GM10248 (cell line): ENCODE measurements at regions not wholly inside any gene's neighbourhood (a gene's known extent, or its start where the extent isn't known, plus 50 kb on each side); places are given as distances from the start of the nearest gene placed in this dataset.

Experiments used
- CTCF ChIA-PET: fragments of 300-600 bp; sonication (Branson Sonifier 250); formaldehyde crosslinking; extraction: SDS; loops from one replicate; lab custom pipeline; 2021; ENCODE audit warnings: antibody characterized with exemption; lab: Yijun Ruan, JAX
- POLR2A ChIA-PET: fragments of 350-650 bp; sonication (Branson Sonifier 250); formaldehyde crosslinking; extraction: SDS; loops from one replicate; lab custom pipeline; 2020; ENCODE audit warnings: antibody characterized with exemption; lab: Yijun Ruan, JAX
- DNase-seq: peaks from one replicate; pipeline ENCODE4 v3.0.0; 2012; ENCODE audit errors: extremely low spot score
- TF ChIP-seq, protein P1 (sequence below): IDR thresholded peaks from 2 replicates; pipeline ENCODE4 v1.5.1; 2012; ENCODE audit warnings: mild to moderate bottlenecking, low read depth; ENCODE audit errors: extremely low read depth, missing control alignments, control extremely low read depth

DNA sequence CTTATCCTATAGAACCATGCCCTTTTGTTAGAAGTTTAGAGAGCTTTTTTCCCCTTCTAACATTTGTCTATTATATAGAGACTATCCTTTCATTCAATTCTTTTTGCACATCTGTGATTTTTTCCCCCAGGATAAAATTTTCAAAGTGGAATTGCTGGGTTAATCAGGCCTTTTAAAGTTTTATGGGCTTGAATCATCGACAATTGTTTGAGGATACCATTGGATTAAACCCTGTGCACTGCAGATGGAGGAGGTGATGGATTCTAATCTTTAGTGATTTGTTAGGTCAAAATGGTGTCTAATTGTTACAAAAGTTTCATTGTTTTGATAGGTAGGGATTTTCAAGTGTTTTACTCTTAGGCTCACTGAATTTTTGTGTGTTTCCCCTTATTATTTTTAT is 463.7 kb upstream of the CFAP20DC start:
- CTCF ChIA-PET, result no interaction called here
- no peak for DNase-seq
- TF ChIP-seq, protein P1, sequence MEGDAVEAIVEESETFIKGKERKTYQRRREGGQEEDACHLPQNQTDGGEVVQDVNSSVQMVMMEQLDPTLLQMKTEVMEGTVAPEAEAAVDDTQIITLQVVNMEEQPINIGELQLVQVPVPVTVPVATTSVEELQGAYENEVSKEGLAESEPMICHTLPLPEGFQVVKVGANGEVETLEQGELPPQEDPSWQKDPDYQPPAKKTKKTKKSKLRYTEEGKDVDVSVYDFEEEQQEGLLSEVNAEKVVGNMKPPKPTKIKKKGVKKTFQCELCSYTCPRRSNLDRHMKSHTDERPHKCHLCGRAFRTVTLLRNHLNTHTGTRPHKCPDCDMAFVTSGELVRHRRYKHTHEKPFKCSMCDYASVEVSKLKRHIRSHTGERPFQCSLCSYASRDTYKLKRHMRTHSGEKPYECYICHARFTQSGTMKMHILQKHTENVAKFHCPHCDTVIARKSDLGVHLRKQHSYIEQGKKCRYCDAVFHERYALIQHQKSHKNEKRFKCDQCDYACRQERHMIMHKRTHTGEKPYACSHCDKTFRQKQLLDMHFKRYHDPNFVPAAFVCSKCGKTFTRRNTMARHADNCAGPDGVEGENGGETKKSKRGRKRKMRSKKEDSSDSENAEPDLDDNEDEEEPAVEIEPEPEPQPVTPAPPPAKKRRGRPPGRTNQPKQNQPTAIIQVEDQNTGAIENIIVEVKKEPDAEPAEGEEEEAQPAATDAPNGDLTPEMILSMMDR, result no peak
- POLR2A ChIA-PET, result no interaction called here

GRCh38 chr3:59512066-59512465 is 462.2 kb upstream of the CFAP20DC start:
- ChIA-PET POLR2A (no interaction called here), CTCF (interaction anchor here (1.3 to 1.4 kb wide), 2 partner anchors 10 to 18 kb away, joined by 3 to 4 read pairs; no protein-coding TSS in a partner anchor)
- no peak for DNase-seq
- TF ChIP-seq, protein P1, result no peak

- TF ChIP-seq, protein P1, result no peak
- DNase-seq, result no peak
- ChIA-PET CTCF (interaction anchor here (1.1 to 1.4 kb wide), 3 partner anchors 16 to 298 kb away, joined by 3 to 4 read pairs (median 3); no protein-coding TSS in a partner anchor), POLR2A (no interaction called here)
These were observed 460.8 kb upstream of the CFAP20DC start for GRCh38 chr3:59510576-59510975.

- ChIA-PET CTCF (no interaction called here), POLR2A (no interaction called here)
- DNase-seq, result no peak
- TF ChIP-seq, protein P1, result no peak
These were observed 458.4 kb upstream of the CFAP20DC start for GRCh38 chr3:59508273-59508672.

GRCh38 chr3:59506191-59506590 is 456.4 kb upstream of the CFAP20DC start:
- CTCF ChIA-PET, result no interaction called here
- POLR2A ChIA-PET, result no interaction called here
- TF ChIP-seq, protein P1, result no peak
- DNase-seq, result no peak

DNA sequence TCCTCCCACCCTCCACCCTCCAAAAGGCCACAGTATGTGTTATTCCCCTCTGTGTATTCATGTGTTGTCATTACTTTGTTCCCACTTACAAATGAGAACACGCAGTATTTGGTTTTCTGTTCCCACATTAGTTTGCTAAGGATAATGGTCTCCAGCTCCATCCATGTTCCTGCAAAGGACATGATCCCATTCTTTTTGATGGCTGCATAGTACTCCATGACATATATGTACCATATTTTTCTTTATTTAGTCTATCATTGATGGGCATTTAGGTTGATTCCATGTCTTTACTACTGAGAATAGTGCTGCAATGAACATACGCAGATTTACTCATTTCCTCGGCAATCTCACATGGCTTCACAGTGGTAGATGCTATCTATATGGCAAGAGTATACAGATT is 453.6 kb upstream of the CFAP20DC start:
- TF ChIP-seq, protein P1, result no peak
- ChIA-PET CTCF (interaction anchor here (1.4 kb wide), 1 partner anchor 39 kb away, joined by 3 read pairs; no protein-coding TSS in a partner anchor), POLR2A (no interaction called here)
- no peak for DNase-seq
